OCI-LY3 (cell line): ENCODE measurements at regions not wholly inside any gene's neighbourhood (a gene's known extent, or its start where the extent isn't known, plus 50 kb on each side); places are given as distances from the start of the nearest gene placed in this dataset.

Experiments used
- CTCF ChIP-seq: fragments of 200-600, 300-600 bp; sonication (generic); IDR thresholded peaks from 2 replicates; pipeline ENCODE4 v1.5.1; 2014; ENCODE audit warnings: antibody characterized with exemption, low read length, low read depth
- EZH2phosphoT487 ChIP-seq: fragments of 200-600 bp; shearing (Covaris generic); IDR thresholded peaks from 2 replicates; pipeline ENCODE4 v1.6.1; 2018; ENCODE audit warnings: antibody characterized with exemption, mixed run types, low read depth

GRCh38 chr3:22495241-22495640, 707.9 kb upstream of the UBE2E2 start:
- TF ChIP-seq CTCF, result no peak
- TF ChIP-seq EZH2phosphoT487, result no peak
